ENCODE measurements at regions not wholly inside any gene's neighbourhood (a gene's known extent, or its start where the extent isn't known, plus 50 kb on each side); places are given as distances from the start of the nearest gene placed in this dataset.
A peak's percentile ranks its signal among the peaks of the same experiment; 100 is the strongest.

DNA sequence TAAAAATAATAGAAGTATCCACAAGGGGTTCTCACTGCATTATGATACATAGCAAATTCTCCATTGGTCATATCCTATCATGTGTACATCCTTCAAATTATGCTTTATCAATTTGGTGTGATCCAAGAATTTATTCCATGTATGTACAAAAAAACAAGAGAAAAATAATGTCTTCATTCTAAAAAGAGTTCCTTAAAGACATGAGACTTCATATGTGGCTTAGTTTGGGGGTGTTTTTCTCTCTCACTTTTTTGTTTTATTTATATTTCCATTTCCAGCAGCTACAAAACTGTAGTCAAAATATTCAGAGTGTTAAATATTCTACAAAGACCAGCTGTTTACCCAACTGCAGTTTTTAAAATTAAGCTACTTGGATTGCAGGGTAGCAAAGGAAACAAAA is 972.0 kb downstream of the DTWD2 start:
- Histone ChIP-seq H3K4me3 (no peak overlapping the region), H3K36me3 (no peaks in the 10 kb centered on the region), H3K4me1 (replicated peaks) (no peaks in the 10 kb centered on the region), H3K27me3 (replicated peaks; ENCODE audit: insufficient read depth) (no peaks in the 10 kb centered on the region), H3K27ac (no peak overlapping the region), H3K9me3 (no peaks in the 10 kb centered on the region)
- no peak for DNase-seq (ENCODE audit: low spot score)
- TF ChIP-seq POLR2AphosphoS5 (IDR thresholded peaks at IDR 0.05) = no peak
- TF ChIP-seq, protein P1, sequence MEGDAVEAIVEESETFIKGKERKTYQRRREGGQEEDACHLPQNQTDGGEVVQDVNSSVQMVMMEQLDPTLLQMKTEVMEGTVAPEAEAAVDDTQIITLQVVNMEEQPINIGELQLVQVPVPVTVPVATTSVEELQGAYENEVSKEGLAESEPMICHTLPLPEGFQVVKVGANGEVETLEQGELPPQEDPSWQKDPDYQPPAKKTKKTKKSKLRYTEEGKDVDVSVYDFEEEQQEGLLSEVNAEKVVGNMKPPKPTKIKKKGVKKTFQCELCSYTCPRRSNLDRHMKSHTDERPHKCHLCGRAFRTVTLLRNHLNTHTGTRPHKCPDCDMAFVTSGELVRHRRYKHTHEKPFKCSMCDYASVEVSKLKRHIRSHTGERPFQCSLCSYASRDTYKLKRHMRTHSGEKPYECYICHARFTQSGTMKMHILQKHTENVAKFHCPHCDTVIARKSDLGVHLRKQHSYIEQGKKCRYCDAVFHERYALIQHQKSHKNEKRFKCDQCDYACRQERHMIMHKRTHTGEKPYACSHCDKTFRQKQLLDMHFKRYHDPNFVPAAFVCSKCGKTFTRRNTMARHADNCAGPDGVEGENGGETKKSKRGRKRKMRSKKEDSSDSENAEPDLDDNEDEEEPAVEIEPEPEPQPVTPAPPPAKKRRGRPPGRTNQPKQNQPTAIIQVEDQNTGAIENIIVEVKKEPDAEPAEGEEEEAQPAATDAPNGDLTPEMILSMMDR (IDR thresholded peaks at IDR 0.05) = no peak
- TF ChIP-seq POLR2A (IDR thresholded peaks at IDR 0.05) = no peak
- intact Hi-C loops (cut with DNase I) = no loop called here

DNA sequence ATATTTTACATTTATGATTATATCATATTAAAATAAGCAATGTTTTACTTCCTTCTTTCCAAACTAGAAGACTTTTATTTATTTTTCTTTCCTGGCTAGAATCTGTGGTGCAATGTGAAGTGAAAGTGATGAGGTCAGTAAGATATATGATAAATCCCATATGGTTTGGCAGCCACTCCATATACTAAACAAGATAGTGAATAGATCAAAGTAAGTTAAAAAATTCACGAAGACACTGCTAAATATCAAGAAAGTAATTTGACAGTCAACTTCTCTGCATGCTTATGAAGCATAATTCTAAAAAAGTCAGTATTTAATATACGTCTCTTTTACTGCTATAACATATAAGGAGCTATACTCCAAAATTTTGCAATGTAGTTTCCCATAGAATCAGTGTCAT is 972.8 kb downstream of the DTWD2 start:
- no peak overlapping the region for H3K27ac ChIP-seq
- H3K36me3 ChIP-seq = no peaks in the 10 kb centered on the region
- intact Hi-C loops (cut with DNase I) = no loop called here
- no peaks in the 10 kb centered on the region for H3K27me3 ChIP-seq (replicated peaks; ENCODE audit: insufficient read depth)
- H3K4me1 ChIP-seq (replicated peaks) = no peaks in the 10 kb centered on the region
- TF ChIP-seq, protein P1 (IDR thresholded peaks at IDR 0.05) = no peak
- no peak for TF ChIP-seq POLR2A (IDR thresholded peaks at IDR 0.05)
- no peak for TF ChIP-seq POLR2AphosphoS5 (IDR thresholded peaks at IDR 0.05)
- H3K4me3 ChIP-seq = no peak overlapping the region
- 79% methylated on average over 2 of the region's 2 CpGs for WGBS
- H3K9me3 ChIP-seq = no peaks in the 10 kb centered on the region
- no peak for DNase-seq (ENCODE audit: low spot score)

DNA sequence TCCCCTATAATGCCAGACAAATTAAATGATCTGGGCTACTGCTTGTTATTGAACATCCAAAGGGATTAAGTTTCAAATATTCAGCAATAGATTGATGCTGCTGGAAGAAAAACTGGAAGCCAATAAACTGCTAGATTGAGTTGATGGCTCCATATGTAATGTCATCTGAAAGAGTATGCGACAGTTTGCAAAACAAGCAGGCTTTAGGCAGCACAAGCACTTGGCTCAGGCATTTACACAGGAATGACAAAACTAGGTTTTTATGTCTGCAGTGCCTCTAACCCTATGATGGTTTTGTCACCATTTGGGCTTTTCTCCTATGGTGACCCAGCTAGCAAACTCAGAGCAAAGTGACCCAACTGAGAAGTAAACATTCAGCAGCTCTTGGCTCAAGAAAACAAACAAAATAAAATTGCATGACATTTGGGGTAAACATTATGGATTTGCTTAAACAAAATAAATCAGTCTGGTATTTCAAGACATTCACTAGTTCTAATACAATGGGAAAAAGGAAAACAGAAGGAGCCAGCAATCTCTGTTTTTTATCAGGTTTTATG is 978.5 kb downstream of the DTWD2 start:
- H3K4me1 ChIP-seq (replicated peaks) = no peaks in the 10 kb centered on the region
- H3K36me3 ChIP-seq = no peaks in the 10 kb centered on the region
- H3K27me3 ChIP-seq (replicated peaks; ENCODE audit: insufficient read depth) = no peaks in the 10 kb centered on the region
- no peak for DNase-seq (ENCODE audit: low spot score)
- no peak overlapping the region for H3K4me3 ChIP-seq
- intact Hi-C loops (cut with DNase I) = no loop called here
- no peak overlapping the region for H3K27ac ChIP-seq
- H3K9me3 ChIP-seq = no peaks in the 10 kb centered on the region
- WGBS = 81% methylated on average over 1 of the region's 1 CpG
- TF ChIP-seq POLR2AphosphoS5 (IDR thresholded peaks at IDR 0.05) (no peak), POLR2A (IDR thresholded peaks at IDR 0.05) (no peak)
- TF ChIP-seq, protein P1 (IDR thresholded peaks at IDR 0.05) = no peak

DNA sequence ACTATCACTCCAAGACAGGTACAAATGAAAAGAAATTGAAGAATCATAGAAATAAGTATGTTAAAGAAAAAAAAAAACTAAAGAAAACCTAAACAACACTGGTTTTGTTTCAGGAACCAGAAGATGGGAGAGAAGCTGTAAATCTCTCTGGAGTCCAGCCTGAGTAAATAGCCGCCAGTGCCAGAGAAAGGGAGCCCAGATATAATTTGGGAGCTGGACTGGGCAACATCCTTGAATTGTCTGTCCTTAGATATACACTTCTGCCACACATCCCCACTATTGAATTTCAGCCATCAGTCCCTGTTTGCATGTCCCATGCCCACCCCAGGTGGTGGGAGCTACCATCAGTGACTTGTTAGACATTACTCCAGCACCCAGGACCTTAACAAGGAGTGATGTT is 979.6 kb downstream of the DTWD2 start:
- Histone ChIP-seq H3K4me3 (no peak overlapping the region), H3K9me3 (no peaks in the 10 kb centered on the region), H3K27ac (no peak overlapping the region), H3K27me3 (replicated peaks; ENCODE audit: insufficient read depth) (no peaks in the 10 kb centered on the region), H3K36me3 (no peaks in the 10 kb centered on the region), H3K4me1 (replicated peaks) (no peaks in the 10 kb centered on the region)
- intact Hi-C loops (cut with DNase I) = no loop called here
- peak; percentile 23 for DNase-seq (ENCODE audit: low spot score)
- 71% methylated on average over 1 of the region's 1 CpG for WGBS
- TF ChIP-seq POLR2AphosphoS5 (IDR thresholded peaks at IDR 0.05) (no peak), POLR2A (IDR thresholded peaks at IDR 0.05) (no peak)
- TF ChIP-seq, protein P1 (IDR thresholded peaks at IDR 0.05) = no peak

DNA sequence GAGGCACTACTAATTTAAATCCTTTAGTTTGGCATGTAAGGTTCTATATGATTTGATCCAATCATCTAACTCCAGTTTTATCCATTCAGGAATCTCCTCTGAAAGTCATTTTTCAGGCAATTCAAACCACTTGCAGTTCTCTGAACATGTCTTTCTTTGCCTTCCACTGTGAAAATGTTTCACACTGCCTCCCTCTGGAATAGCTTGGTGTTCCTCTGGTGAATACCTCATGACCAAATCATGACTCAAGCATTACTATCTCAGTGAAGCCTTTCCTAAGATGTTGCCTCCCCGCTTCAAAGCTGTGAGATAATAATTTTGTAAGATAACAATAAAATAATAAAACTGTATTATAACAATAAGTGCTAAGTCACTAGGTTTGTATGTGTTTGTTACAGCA is 981.1 kb downstream of the DTWD2 start:
- Histone ChIP-seq H3K9me3 (no peaks in the 10 kb centered on the region), H3K4me1 (replicated peaks) (no peaks in the 10 kb centered on the region), H3K27me3 (replicated peaks; ENCODE audit: insufficient read depth) (no peaks in the 10 kb centered on the region), H3K27ac (no peak overlapping the region), H3K36me3 (no peaks in the 10 kb centered on the region), H3K4me3 (no peak overlapping the region)
- no peak for DNase-seq (ENCODE audit: low spot score)
- TF ChIP-seq POLR2A (IDR thresholded peaks at IDR 0.05) = no peak
- TF ChIP-seq, protein P1 (IDR thresholded peaks at IDR 0.05) = no peak
- TF ChIP-seq POLR2AphosphoS5 (IDR thresholded peaks at IDR 0.05) = no peak
- WGBS = 88% methylated on average over 1 of the region's 1 CpG
- intact Hi-C loops (cut with DNase I) = no loop called here
